ENCODE measurements at regions not wholly inside any gene's neighbourhood (a gene's known extent, or its start where the extent isn't known, plus 50 kb on each side); places are given as distances from the start of the nearest gene placed in this dataset.
"Not testable (repeated sequence)": the region's sequence is repeated elsewhere in the genome, so short reads cannot be mapped to it uniquely, and the experiment has no call there.

DNA sequence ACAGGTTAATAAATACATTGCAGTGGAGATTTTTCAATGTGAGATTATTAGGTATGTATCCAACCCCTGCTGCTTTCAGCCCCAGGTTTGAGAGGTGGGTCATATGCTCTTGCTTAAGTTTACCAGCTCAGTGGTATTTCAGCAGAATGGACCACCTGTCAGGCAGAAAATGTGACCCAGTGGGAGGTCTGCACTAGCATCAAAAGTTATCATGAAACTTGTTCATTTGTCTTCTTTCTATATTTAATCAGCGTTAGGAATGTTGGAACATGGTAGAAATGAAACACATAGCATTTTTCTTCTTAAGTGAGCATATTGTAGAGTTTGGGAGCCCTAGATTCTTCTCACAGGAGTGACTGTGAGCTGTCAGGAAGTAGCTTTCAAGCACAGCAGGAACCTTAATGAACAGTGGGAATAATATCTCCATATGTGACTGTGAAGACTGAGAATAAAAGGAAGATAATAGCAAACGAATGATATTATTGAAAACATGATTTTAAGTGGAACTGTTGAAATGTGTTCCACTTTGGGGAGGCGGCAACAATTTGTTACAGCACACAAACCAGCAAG lies 596.9 kb upstream of the CDH6 start:
- no peak for DNase-seq (ENCODE audit: low read depth)

DNA sequence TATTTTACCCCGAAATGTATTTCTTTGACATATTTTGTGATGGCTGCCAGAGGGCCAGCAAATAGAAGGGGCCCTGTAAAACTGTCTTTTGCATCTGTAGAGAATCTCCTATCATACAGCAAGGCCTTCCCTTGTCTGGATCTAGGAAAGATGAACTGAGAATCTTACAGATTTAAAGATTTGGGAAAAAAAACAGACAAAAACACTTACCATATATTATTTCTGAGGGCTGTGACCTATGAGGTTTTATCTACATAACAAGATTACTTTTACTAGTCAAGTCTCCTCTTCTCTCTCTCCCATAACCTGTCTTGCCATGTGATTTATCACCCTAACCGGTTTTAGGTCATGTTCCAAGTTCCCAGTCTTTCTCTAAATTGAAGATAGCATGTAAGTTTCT lies 599.2 kb upstream of the CDH6 start:
- DNase-seq (ENCODE audit: low read depth) = no peak

DNA sequence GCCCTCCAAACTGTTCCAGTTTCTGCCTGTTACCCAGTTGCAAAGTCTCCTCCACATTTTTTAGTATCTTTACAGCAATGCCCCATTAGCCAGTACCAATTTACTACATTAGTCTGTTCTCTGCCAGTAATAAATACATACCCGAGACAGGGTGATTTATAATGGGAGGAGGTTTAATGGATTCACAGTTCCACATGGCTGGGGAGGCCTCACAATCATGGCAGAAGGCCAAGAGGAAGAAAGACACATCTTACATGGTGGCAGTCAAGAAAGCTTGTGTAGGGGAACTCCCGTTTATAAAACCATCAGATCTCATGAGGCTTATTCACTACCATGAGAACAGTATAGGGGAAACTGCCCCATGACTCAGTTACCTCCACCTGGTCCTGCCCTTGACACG lies 600.7 kb upstream of the CDH6 start:
- DNase-seq (ENCODE audit: low read depth) = no peak

DNA sequence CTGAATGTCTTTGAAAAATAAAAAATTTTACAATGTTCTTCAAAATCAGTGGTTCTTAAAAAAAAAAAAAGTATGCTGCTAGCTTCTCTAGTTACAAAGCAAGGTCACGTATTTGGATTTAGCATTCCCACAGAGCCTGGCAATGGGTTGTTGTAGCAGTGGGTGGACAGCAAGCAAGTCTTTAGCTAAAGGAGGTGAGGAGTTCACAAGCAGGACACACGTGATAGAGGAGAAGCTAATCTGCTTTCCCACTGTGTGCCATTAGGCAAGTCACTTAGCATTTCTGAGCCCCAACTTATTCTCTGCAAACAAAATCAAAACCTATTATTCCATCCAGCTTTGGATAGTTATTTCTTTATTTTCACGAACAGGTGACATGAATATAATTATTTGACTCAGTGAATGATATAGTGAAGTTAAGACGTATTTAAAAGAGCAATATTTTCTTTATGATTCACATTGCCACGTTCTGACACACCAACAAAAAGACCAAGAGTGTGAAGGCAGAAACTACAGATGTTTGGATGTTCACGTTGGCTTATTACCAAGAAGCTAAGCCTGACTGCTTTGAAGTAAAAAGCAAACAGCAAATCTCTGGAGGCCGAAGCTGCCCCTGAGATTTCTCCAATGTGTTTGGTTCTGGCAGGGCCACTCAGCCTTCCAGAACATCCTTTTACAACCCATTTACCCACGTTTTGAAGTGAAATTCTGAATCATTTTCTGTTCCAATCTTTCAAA lies 612.1 kb upstream of the CDH6 start:
- DNase-seq (ENCODE audit: low read depth) = no peak

DNA sequence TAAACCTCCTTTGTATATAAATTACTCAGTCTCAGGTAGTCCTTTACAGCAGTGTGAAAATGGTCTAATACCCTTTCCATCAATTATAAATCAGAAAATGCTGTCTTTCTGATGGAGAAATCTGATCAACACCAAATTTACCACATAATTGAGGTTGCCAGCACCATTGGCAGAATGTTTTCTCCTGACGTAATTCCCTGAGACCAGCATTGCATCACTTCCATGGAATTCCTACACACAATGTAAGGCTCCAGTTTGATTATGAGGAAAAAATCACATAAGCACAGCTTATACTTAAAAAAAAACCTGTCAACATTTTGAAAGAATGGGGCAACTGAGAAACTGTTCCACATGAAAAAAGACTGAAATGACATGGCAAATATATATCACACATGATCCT lies 618.7 kb upstream of the CDH6 start:
- DNase-seq (ENCODE audit: low read depth) = no peak

DNA sequence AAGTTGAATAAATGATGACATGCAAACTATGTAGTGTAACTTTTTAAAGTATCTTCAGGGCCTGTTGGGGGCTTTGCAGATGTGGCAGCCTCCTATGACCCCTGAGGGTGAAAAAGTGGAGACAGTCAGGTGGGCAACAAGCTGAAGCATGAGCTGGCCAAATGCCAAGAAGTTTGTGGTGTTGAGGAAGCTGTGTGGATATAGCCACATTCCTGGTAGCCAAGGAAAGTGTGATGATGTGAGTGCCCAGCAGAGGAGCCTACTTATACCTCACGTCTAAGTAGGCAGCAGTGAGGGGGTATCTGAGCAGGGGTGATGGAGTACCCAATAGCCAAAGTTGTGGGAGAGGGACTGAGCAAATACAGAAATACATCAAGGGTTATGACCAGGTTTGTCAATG lies 621.2 kb upstream of the CDH6 start:
- no peak for DNase-seq (ENCODE audit: low read depth)

DNA sequence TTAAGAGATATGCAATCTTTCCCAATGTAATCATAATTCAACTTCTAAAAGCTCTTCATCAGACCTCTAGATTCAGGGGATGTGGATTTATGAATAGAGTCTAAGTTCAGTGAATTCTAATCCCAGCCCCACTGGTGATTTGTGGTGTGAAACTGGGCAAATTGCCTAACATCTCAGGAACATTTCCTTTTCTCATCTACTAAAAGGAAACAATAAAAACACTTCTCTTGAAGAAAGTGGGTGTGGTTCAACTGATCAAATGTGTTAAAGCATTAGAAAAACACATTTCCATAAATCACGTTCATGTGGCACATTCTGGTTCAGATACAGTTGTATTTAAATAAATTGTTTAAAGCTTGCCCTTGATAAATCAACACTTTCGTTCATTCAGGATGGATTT lies 631.7 kb upstream of the CDH6 start:
- DNase-seq (ENCODE audit: low read depth) = no peak

DNA sequence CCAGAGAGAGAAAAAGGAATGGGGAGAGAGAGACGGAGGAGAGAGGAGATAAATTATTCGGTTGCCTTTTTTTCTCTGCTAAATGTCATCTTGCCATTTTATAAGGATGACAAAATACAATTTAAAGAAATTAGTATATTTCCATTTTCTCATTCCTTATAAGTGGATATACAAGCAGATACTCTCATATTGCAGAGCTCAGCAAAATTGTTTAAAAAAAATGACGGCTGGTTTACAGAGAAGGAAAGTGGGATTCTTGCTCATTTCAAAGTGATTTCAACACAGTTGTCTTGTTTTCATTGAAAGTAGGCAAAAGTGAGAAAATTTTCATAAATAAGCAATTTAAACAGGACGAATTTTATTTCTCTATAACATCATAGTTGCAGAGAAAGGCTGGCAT lies 641.9 kb upstream of the CDH6 start:
- DNase-seq (ENCODE audit: low read depth) = no peak

DNA sequence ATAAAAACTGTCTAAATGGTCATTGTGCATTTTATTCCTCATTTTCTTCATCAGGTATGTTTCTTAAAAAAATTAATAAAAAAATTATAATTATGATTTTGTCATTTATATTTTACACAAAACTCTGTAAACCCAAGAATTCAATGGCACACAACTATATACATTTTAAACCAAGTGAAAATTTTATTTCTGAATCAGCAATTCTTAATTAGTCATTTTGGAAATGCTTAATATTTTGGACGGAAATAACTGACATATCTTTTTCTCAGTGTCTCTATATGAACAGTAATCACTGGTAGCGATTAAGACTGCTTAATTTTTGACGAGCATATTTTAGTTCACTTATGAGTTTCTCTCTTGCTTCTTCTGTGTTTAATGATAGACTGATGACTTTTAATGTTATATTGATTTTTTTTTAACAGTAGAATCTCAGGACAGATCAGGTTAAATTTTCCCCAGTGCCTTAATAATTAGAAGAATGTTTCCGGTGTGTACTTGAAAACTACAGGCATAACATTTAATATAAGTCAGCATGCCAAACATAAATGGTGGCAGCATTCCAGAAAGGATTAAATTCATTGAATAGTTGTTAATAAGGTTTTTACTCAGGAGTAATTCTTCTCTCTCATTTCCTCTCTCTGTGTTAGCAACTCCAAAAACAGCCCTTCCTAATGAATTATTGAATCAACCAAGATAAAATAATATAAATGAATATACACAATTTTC lies 644.7 kb upstream of the CDH6 start:
- no peak for DNase-seq (ENCODE audit: low read depth)

DNA sequence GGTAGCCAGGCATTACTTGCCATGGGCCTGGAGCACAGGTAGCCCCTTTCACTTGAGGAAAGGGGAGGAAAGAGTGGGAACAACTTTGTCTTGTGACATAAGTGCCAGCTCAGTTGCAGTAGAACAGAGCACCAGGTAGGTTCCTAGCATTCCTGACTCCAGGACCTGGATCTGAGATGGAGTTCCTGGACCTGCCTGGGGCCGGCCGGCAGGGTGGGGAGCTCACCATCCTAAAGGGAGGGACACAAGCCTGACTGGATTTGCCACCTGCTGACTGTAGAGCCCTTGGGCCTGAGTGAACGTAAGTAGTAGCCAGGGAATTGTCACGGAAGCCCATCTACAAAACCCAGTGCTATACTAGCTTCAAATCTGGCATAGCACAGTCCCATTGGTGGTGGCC lies 653.3 kb upstream of the CDH6 start:
- DNase-seq (ENCODE audit: low read depth) = no peak

DNA sequence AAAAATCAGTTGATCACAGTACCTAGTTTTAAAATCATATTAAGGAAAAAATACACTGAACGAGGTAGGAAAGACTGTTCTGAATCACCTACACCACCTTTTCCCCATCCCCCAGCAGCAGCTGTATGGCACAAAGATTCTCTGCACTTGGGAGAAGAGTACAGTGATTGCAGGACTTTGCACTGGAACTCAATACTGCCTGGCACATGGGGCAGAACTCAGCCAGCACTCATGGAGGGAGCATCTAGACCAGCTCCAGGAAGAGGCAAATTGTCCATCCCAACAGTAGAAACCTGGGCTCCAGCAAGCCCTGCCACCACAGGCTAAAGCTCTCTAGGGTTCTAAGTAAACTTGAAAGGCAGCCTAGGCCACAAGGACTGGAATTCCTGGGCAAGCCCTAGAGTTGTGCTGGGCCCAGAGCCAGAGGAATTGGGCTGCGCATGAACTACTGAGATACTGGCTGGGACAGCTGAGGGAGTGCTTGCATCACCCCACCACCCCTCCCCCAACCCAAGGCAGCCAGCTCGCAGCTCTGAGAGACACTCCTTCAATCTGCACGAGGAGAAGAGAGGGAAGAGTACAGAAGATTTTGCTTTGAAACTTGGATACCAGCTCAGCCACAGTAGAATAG lies 654.4 kb upstream of the CDH6 start:
- DNase-seq (ENCODE audit: low read depth) = no peak

DNA sequence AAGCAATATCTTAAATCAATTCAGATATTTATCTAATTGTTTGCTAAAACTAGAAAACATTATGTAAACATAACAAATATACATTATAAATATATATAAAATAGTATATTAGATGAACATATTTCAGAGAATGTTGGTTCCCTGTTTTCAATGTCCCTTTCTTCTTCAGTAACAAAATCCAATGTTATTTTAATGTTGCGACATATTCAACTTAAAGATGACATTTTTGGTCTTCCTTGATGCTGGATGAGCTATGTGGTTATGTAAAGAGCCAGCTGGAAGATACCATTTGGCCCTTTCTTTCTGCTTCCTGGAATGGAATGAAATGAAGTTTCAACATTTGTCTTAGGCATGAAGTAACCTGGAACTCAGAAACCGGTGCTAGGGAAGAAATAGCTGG lies 668.1 kb upstream of the CDH6 start:
- no peak for DNase-seq (ENCODE audit: low read depth)

DNA sequence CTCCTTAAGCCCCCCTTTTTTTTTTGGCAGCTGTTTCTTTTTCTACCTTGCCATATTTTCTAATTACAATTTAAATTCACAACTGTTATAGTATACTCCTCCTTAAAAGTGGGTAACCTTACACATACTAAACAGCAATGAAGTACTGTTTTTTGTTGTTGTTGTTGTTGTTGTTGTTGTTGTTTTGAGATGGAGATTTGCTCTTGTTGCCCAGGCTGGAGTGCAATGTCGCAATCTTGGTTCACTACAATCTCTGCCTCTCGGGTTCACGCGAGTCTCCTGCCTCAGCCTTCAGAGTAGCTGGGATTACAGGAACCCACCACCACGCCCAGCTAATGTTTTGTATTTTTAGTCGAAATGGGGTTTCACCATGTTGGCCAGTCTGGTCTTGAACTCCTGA lies 669.1 kb upstream of the CDH6 start:
- DNase-seq (ENCODE audit: low read depth) = no peak

DNA sequence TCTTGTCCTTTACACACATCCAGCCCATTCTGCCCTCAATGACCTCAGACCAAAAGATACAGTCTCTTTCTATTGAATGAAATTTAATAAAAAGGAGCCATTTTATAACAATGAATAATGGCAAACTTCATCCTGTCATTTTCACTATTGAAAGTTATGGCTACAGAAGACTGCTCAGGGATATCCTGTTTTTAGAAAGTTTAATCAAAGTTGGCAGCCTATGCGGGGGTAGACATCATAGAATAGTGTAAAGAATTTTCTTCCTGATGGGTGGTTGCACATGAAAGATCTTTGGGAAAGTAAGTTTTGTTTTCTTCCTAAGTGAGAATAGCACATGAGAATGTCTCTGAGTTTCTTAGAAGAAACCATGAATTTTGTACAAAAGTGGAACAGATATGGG lies 670.4 kb upstream of the CDH6 start:
- no peak for DNase-seq (ENCODE audit: low read depth)

DNA sequence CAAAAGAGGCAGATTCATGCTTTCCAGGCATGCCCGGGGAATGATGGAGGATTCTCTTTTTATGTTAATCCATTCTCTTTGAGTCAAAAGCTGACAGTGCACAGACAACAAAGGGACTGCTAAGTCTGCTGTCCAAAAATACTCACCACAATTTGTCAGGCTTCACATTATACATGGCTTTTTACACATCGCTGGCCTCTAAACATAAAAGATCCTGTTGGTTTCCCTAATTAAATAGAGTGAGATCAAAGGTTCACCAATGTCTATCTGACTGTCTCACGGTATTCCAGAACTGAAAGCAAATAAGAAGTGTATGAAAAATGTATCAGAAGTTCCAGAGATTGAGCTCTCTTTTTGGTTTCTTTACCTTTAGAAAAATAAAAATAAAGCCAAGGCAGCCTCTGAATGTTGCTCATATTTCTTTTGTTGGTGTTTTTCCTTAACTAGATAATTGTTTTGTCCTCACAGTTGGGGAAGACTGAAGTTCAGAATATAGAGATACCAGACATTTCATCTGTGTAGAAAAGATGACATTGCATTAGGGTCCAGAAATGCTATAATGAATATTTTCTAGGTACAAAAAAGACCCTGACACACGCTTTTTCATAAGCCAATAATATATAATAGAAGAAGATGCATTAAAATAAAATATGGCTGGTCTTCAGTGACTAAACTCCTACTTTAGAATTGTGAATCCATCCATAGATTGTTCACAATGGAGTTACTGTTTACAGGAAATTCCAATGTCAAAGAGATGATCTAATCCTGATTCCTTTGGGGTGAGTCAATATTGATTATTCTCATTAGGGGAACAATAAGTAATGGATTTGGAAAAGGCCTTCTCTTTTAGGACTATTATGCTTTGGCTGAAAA lies 688.2 kb upstream of the CDH6 start:
- DNase-seq (ENCODE audit: low read depth) = no peak

DNA sequence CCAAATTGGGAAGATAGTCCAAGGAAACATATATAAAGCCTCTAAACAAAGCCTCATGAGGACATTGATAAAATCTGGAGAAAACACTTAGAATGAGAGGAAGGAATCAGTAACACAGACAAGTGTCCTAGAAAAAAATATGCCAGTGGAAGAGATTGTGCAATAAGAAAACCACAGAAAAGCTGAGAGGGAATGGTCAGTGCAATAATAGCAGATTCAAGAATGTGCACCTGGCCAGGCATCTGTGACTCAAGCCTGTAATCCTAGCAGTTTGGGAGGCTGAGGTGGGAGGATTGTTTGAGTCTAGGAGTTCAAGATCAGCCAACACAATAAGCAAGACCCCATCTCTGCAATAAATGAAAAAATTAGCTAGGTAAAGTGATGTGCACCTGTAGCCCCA lies 691.2 kb upstream of the CDH6 start:
- no peak for DNase-seq (ENCODE audit: low read depth)

DNA sequence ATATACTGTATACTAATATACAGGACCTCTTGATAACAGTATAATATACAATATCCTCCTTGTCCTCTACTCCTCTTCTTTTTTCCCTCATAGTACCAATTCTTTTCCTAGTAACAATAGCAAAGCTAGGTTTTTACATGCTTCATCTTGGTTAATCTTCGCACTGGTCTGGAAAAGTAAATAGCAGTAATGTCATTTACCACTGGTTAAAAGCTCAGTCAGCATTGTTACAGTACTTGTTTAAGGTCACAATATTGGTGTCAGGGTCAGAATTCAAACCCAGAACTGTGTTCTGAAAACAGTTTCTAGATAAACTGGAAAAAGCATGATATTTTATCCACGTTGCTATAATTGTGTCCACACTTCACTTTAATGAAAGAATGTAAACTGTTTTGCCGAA lies 692.4 kb upstream of the CDH6 start:
- no peak for DNase-seq (ENCODE audit: low read depth)

DNA sequence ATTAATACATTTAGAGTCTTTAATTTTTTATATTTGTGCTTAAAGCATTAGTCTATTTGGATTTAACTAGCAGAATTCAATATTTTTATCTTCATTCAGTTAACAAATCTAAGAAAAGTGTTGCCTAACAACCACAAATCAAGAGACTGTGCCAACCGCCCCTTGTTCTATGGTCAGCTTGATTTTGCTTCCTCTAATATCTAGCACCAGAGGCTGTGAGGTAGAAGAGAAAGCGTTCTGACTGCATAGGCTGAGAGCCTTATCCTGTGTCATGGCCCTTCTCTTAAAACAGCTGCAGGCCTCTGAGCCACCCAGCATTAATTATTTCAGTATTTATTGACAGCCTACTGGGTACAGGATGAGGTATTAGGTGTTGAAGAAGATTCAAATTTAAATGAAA lies 693.0 kb upstream of the CDH6 start:
- DNase-seq (ENCODE audit: low read depth) = no peak

DNA sequence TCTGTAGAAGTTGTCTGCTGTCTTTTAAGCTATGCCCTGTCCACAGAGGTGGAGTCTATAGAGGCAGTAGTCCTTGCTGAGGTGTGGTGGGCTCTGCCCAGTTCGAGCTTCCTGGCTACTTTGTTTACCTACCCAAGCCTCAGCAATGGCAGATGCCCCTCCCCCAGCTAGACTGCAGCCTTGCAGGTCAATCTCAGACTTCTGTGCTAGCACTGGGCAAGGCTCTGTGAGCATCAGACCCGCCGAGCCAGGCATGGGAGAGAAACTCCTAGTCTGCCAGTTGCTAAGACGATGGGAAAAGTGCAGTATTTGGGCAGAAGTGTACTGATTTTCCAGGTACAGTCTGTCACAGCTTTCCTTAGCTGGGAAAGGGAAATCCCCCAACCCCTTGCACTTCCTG lies 694.1 kb upstream of the CDH6 start:
- DNase-seq (ENCODE audit: low read depth) = no peak

DNA sequence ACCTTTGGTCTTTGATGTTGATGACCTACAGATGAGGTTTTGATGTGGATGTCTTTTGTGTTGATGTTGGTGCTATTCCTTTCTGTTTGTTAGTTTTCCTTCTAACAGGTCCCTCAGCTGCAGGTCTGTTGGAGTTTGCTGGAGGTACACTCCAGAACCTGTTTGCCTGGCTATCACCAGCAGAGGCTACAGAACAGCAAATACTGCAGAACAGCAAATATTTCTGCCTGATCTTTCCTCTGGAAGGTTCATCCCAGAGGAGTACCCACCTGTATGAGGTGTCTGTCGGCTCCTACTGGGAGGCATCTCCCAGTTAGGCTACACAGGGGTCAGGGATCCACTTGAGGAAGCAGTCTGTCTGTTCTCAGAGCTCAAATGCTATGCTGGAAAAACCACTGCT lies 694.5 kb upstream of the CDH6 start:
- DNase-seq (ENCODE audit: low read depth) = no peak

DNA sequence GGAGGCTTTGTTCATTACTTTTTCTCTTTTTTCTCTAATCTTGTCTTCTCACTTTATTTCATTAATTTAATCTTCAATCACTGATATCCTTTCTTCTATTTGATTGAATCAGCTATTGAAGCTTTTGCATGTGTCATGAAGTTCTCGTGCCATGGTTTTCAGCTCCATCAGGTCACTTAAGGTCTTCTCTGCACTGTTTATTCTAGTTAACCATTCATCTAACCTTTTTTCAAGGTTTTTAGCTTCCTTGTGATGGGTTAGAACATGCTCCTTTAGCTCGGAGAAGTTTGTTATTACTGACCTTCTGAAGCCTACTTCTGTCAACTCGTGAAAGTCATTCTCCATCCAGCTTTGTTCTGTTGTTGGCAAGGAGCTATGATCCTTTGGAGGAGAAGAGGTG lies 695.0 kb upstream of the CDH6 start:
- not testable (repeated sequence) for DNase-seq (ENCODE audit: low read depth)

DNA sequence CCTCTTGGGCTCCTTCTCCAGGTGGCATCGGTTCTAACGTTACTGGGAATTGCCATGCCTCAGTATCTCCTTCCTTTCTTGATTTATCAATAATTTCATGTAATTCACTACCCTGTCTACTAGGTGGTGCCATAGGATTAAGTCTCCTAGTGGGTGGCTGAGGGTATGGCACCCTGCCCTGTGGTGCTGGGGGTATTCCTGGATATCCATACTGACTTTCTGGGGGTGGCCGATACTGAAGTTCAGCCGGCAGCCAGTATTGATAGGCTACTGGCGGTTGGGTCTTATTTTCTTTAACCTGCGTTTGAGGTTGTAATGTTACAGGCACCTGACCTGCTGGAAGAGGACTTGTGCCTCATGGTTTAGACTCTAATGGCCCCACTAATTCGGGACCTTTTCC lies 699.4 kb upstream of the CDH6 start:
- DNase-seq (ENCODE audit: low read depth) = not testable (repeated sequence)
